ENCODE measurements at regions not wholly inside any gene's neighbourhood (a gene's known extent, or its start where the extent isn't known, plus 50 kb on each side); places are given as distances from the start of the nearest gene placed in this dataset.

- no peak for DNase-seq
Measured at GRCh38 chr10:62721687-62722086, 82.8 kb upstream of the ADO start.

DNA sequence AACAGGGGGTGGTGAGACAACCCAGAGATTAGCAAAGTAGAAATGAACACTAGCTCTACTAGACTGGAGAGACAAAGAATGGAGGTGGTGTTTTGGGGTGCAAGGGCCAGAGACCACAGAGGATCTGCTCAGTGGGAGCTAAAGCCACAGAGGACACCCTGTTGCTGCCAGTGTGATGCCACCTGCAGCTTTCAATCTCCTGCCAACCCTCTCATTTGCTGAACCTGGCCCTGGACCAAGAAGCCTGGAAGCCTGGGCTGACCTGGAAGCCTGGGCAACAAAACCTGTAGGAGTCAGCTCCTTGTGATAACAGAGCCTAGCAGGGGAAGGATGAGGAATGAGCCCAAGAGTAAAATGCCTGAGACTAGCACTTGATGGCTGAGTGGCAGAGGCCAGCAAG is 81.1 kb upstream of the ADO start:
- DNase-seq = no peak

DNA sequence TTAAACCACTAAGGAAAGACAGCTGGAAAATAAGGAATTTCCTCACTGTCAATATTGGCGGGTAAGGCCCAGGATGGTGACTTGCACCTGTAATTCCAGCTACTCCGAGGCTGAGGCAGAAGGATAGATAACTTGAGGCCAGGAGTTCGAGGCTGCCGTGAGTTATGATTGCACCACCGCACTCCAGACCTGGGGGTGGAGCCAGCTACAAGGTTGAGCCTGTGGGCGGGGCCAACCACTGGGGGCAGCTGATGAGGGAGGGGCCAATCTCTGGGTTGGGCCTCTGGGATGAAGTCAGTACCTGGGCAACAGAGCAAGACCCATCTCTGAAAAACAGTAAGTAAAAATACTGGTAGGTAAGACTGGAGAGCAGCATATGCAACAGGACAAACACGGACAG is 80.1 kb upstream of the ADO start:
- DNase-seq = no peak

DNA sequence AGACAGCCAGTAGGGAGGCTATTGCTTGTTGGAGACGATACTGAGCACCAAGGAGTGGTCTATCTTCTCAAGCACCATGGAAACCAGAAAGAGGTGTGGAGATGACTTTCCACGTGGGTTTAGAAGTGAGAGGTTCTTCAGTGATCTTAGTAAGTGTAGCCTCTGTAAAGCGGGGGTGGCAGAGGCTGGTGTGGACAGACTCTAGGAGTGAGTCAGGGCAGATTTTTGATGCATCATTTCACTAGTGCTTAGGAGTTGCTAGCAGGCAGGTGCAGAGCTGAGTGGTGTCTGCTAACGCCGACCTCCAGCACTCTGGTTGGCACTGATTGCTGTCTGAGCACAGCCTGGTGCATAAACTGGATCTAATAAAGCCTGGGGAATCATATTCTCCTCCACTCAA is 78.4 kb upstream of the ADO start:
- peak; percentile 76 for DNase-seq

GRCh38 chr10:62726638-62727037 is 77.9 kb upstream of the ADO start:
- DNase-seq = no peak

GRCh38 chr10:62727934-62728333 is 76.6 kb upstream of the ADO start:
- no peak for DNase-seq

- DNase-seq = no peak
Measured at GRCh38 chr10:62728479-62728878, 76.0 kb upstream of the ADO start.

- DNase-seq = peak; percentile 61
Measured at GRCh38 chr10:62732841-62733653, 71.5 kb upstream of the ADO start.

GRCh38 chr10:62733654-62734293 is 70.7 kb upstream of the ADO start:
- DNase-seq = peak; percentile 46

GRCh38 chr10:62734781-62735463 is 69.6 kb upstream of the ADO start:
- no peak for DNase-seq

DNA sequence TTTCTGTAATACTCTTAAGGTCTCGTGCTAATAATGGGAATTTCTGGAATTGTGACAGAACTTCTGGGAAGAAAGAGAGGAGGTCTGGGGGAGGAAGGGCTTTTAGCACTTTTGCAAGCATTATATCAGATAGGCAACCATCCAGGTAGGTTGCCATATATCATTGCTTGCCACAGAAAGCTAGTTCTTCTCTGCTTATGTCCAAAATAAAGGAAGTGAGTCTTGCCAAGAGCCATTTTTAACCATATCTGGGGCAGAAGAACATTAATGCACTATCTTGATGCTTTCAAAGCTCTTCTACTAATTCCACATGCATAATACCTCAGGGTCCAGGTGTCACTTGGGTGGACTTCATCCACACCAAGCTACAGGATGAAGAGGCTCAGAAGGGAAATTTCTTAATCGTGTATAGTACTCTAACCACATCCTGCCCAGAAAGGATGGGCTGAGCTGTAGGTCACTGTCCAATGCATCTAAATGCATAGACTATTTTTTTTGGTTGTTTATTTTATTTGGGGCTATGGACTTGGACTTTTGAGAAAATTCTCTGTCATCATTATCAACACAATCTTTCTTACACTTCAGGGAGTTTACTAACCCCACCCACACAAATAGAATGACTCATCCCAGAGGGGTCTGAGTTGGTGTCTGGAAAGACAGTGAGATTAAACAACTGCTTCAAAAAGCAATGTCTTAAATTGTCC is 68.9 kb upstream of the ADO start:
- DNase-seq = no peak

DNA sequence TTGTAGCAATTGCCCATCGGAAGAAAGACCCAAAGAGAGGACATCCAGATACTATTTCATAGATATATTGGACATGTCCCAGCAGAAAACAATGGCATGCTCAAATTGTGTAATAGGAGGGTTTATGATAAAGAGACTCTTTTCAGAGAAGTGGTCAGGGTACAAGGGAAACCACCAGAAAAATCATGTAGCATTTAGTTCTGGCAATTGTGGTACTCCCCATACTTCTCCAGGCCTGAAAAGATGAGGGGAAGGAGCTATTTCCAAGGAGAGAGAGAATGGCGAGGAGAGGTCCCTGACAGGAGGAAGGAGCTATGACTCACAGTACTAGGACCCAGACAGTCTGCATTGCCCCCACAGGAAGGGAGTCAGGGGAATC is 68.4 kb upstream of the ADO start:
- DNase-seq = no peak

- no peak for DNase-seq
Measured at GRCh38 chr10:62738916-62739315, 65.6 kb upstream of the ADO start.

- DNase-seq = no peak
Measured at GRCh38 chr10:62740885-62741745, 63.4 kb upstream of the ADO start.

- DNase-seq = no peak
Measured at GRCh38 chr10:62741996-62742395, 62.5 kb upstream of the ADO start.

DNA sequence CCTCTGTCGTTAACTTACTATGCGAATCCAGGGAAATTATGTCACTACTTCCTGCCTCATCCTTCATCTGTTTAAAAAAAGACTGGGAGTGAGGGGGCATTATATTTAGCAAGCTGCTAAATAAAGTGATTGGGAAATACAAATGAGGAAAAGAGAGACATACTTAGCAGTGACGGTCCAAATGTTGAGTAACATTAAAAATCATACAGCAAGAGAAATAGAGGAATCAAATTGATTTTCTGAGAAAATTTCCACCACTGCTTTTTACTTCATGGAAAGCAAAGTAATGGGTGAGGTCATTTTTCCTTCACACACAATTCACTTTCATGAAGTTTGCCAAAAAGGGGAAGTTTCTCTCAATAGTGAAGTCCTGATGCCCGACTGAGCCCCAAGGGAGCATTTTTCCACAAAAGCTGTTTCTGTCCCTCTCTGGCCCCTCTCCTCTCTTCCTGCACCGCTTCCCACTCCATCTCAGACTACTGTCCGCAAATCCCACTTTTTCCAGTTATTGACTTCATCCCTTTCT is 61.9 kb upstream of the ADO start:
- DNase-seq = no peak

DNA sequence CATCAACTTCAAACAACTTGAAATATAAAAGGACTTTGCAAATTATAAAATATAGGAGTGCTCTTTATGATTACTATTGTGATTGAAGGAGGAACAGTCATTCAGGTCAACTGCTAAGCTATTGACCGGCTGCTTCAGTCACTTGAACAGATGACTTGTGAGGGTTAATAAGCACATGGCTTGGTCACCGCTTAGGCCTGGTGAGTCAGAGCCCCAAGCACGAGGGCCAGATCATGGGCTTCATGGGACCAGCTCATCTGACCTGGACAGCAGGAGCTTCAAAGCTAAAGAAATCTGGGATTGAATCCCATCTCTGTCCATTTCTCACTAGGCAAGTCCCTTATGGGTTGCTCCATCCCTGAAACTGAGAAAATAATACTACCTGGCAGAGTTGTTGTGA is 60.4 kb upstream of the ADO start:
- DNase-seq = no peak

DNA sequence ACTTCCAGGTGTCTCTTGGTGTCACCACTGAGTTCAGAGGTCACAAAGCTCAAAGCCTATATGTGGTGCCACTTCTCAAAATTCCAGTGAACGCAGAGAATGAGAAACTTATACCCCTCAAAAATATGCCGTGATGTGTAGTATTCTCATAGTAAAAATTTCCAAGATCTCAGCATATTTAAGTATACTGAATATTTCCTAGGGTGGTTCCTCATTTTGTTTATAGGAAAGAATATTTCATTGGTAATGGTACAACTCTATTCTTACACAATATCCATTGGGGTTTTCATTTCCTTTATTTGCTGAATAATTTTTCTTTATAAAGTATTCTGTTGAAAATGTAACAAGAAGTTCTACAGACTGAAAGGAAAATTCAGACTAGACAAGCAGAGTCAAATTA is 58.9 kb upstream of the ADO start:
- DNase-seq = no peak

DNA sequence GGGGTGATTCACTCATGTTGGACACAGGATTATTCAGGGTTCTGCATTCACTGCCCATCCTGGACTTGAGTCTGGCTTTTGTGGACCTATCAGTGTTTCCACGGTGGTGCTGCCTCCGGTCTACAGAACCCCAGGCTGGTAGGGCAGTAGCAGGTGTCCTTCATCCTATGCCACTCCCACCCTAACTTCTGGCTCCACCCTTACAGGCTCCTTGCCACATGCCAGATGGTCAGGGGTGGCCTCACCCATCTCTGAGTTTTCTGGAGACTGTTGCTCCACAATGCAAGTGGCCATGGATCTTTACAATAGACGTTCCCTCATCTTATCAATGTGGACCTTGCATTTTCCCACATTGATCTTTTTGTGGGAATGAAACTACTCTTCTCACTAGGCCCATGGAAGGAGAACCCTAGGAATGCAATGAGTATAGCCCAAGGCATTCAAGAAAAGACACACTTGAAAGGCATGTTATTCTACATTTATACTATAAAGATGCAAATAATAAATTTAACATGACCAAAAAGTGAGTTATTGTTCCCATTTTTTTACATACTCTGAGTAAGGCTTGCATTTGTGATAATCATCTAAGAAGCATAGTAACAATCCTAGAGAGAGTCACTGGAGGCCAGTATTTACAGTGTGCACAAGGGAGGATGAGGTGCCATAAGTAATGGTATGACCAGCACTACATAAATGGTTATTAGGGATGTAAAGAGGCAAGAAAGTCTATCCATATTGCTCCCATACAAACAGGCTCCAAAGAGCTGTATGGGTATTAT is 57.4 kb upstream of the ADO start:
- no peak for DNase-seq

DNA sequence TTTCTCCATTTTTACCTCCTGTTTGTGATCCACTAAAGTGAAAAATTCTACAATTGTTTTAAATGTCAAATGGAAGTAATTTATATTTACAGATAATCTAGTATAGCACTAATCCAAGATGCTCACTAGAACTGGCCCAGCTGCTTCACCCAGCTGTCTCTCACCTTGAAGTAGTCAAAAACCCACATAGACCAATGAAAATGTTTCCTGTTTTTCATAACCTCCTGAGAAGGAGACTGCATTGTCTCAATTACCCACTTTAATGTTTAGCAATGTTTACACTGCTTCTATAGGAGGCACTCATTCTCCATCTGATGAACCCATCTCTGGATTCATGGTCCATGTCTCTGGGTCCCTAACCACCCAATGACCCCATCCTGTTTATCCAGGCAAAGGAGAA is 56.1 kb upstream of the ADO start:
- no peak for DNase-seq

- DNase-seq = no peak
Measured at GRCh38 chr10:62749093-62749683, 55.3 kb upstream of the ADO start.

Measured in stimulated activated CD8-positive, alpha-beta memory T cell treated with anti-CD3 and anti-CD28 coated beads, Interleukin-4, amount 100 ng/mL, for 48 hours (primary cell).